Bronchial epithelial cell (primary cell): ENCODE measurements at regions not wholly inside any gene's neighbourhood (a gene's known extent, or its start where the extent isn't known, plus 50 kb on each side); places are given as distances from the start of the nearest gene placed in this dataset.
A peak's percentile ranks its signal among the peaks of the same experiment; 100 is the strongest.

ENCODE experiments used
- DNase-seq: peaks from one replicate; pipeline ENCODE4 v3.0.0-alpha.2; 2010; ENCODE audit warnings: low read depth
- FAIRE-seq: peaks from 2 replicates; lab custom pipeline; 2011; peaks lifted over from hg19 to GRCh38; lab: Jason Lieb, UNC
- H3K27me3 ChIP-seq: 2 replicates; pipeline ENCODE4 v1.5.1; 2011; ENCODE audit warnings: low read length; ENCODE audit not compliant: control insufficient read depth, insufficient read depth
- H3K36me3 ChIP-seq: 2 replicates; pipeline ENCODE4 v1.5.1; 2011; ENCODE audit warnings: low read length; ENCODE audit not compliant: control insufficient read depth, insufficient read depth
- H3K4me3 ChIP-seq: 2 replicates; pipeline ENCODE4 v1.5.1; 2011; ENCODE audit warnings: mild to moderate bottlenecking, low read depth, low read length, control low read depth
- CTCF ChIP-seq: IDR thresholded peaks from 2 replicates; pipeline ENCODE4 v1.5.1; 2011; ENCODE audit warnings: mild to moderate bottlenecking, moderate library complexity, low read length, control low read depth, inconsistent platforms; ENCODE audit not compliant: insufficient read depth, severe bottlenecking

GRCh38 chr5:56549096-56549886 is 266.1 kb upstream of the MAP3K1 start:
- no peaks in the 10 kb centered on the region for H3K27me3 ChIP-seq
- FAIRE-seq (no peak), DNase-seq (peak; percentile 14)
- TF ChIP-seq CTCF, result no peak
- no peak overlapping the region for H3K4me3 ChIP-seq
- no peaks in the 10 kb centered on the region for H3K36me3 ChIP-seq

- DNase-seq (no peak), FAIRE-seq (no peak)
- no peak for TF ChIP-seq CTCF
- Histone ChIP-seq H3K4me3 (no peak overlapping the region), H3K27me3 (no peaks in the 10 kb centered on the region), H3K36me3 (no peaks in the 10 kb centered on the region)
These were observed 270.3 kb upstream of the MAP3K1 start for GRCh38 chr5:56545016-56545415.

DNA sequence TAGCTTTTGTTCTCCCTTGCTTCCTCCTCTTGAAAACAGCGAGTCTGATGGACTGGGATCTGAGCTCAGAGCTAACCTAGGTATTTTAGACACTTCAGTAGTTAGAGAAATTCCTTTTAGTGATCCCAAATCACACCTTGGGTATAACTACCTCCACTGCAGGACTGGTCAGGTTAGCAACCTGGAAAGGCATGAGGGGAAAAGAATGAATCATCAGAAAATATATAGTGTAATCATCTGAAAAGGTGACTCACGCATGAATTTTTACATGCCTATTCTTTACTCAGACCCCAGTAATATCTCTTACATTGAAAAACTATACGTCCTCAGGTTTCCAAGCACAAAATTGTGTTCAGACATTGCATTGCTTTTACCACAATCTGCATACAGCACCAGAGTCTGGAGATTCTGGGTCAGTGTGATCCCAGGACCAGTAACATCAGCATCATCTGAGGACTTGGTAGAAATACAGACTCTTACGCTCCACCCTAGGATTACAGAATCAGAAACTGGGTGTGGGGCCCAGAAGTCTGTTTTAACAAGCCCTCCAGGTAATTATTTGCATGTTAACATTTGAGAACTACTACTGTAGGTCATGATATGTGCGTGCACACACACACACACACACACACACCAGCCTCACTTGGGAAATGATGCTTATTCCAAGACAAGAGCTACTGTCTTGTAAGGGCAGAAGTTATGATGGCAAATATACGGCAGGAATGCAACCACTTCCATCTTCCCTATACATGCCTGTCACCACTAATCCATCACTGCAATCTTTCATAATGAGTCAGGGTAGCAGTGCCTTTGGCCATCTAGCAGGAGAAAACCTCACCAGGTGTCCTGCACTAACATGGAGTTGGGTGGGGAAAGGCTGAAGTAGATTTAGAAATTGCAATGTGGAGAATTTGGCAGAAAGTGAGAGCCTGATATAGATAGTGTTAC is 271.6 kb upstream of the MAP3K1 start:
- no peaks in the 10 kb centered on the region for H3K27me3 ChIP-seq
- DNase-seq, result peak; percentile 96
- TF ChIP-seq CTCF, result no peak
- peak; percentile 79 for FAIRE-seq
- no peak overlapping the region for H3K4me3 ChIP-seq
- H3K36me3 ChIP-seq, result no peaks in the 10 kb centered on the region

GRCh38 chr5:56540266-56540665 is 275.1 kb upstream of the MAP3K1 start:
- no peak for TF ChIP-seq CTCF
- DNase-seq, result no peak
- FAIRE-seq, result no peak
- H3K27me3 ChIP-seq, result no peaks in the 10 kb centered on the region
- no peak overlapping the region for H3K4me3 ChIP-seq
- H3K36me3 ChIP-seq, result no peaks in the 10 kb centered on the region

- DNase-seq, result no peak
These were observed 276.8 kb upstream of the MAP3K1 start for GRCh38 chr5:56538580-56538979.

More at GRCh38 chr5:56538580-56538979, 276.8 kb upstream of the MAP3K1 start:
- Histone ChIP-seq H3K4me3 (no peak overlapping the region), H3K36me3 (no peaks in the 10 kb centered on the region), H3K27me3 (no peaks in the 10 kb centered on the region)
- no peak for FAIRE-seq
- TF ChIP-seq CTCF, result no peak
